Activated T-cell treated with anti-CD3 and anti-CD28 coated beads, Interleukin-2, amount 50 U/mL, for 4 hours (primary cell): ENCODE measurements at regions not wholly inside any gene's neighbourhood (a gene's known extent, or its start where the extent isn't known, plus 50 kb on each side); places are given as distances from the start of the nearest gene placed in this dataset.

Experiments
- ATAC-seq, 2 donors: fragments of 200-7000 bp; cut with Tn5 transposase; one replicate each; pipeline ENCODE4 v1.10.0; 2021
- DNase-seq: peaks from one replicate; pipeline ENCODE4 v3.0.0-alpha.2; 2020
- H3K27me3 Mint-ChIP-seq: one replicate; pipeline ENCODE4 v1.8.0; 2021; ENCODE audit warnings: low read depth, mixed read lengths
- H3K36me3 Mint-ChIP-seq: one replicate; pipeline ENCODE4 v1.8.0; 2022; ENCODE audit warnings: mixed read lengths; ENCODE audit not compliant: insufficient read depth
- H3K4me1 Mint-ChIP-seq: one replicate; pipeline ENCODE4 v1.8.0; 2021; ENCODE audit warnings: low read depth, mixed read lengths
- H3K4me3 Mint-ChIP-seq: one replicate; pipeline ENCODE4 v1.8.0; 2021; ENCODE audit warnings: mild to moderate bottlenecking, moderate library complexity, mixed read lengths
- H3K9me3 Mint-ChIP-seq: one replicate; pipeline ENCODE4 v1.8.0; 2021; ENCODE audit warnings: mixed read lengths

DNA sequence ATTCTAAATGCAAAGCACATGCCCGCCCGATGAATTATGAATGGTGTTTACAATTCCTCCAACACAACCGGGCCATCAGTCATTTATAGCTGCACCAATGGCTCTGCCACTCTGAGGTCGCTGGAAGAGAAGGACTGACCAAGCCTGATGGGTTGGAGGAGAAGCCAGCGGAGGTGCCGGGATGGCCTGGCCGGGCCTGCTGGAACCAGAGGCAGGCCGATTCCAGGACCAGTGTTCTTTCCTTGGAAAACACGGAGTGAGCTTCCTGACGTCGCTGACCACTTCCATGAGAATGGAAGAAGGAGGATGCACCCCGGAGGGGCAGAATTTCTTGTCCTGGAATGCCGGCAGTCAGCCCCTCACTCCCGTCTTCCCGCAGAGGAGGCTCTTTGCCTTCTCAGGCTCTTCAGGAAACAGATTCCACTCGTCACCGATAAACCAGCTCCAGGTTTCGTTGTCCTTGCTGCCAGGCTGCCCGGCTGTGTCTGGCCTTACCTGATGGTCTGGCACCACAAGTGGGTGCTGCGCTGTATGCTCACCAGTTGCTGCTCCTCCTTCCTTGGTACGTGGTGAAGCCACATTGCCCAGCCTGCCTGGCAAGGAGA, 358.5 kb upstream of the SFSWAP start:
- no peaks in the 10 kb centered on the region for H3K4me1 Mint-ChIP-seq
- no peak overlapping the region for H3K4me3 Mint-ChIP-seq
- peaks cover 21% of the 10 kb centered on the region for H3K27me3 Mint-ChIP-seq
- ATAC-seq, result no peak
- no peaks in the 10 kb centered on the region for H3K36me3 Mint-ChIP-seq
- peaks cover 3% of the 10 kb centered on the region for H3K9me3 Mint-ChIP-seq
- no peak for DNase-seq

DNA sequence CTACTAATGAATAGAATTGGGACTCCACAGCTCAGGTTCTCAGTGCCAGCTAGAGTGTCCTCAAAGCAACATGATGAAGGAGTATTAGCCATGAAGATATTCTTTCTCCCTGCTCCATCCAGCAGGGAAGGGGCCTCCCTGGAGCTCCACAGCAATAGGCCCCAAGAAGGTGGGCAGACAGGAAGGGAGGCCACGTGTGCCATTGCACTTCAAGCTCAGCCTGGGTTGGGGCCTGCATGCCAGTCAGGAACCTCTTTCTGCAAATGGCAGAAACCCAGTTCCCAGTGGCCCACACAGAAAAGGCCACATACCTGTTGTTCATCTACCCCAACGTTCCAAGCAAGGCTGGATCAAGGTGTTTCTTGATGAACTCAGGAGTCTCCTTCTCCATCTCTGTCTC, 357.5 kb upstream of the SFSWAP start:
- Mint-ChIP-seq H3K9me3 (peaks cover 3% of the 10 kb centered on the region), H3K4me1 (no peaks in the 10 kb centered on the region), H3K27me3 (peaks cover 23% of the 10 kb centered on the region), H3K36me3 (no peaks in the 10 kb centered on the region), H3K4me3 (no peak overlapping the region)
- ATAC-seq (no peak), DNase-seq (no peak)

GRCh38 chr12:131353826-131354225, 357.1 kb upstream of the SFSWAP start:
- ATAC-seq (no peak), DNase-seq (no peak)
- H3K4me1 Mint-ChIP-seq, result no peaks in the 10 kb centered on the region
- no peaks in the 10 kb centered on the region for H3K36me3 Mint-ChIP-seq
- H3K27me3 Mint-ChIP-seq, result peaks cover 27% of the 10 kb centered on the region
- peaks cover 3% of the 10 kb centered on the region for H3K9me3 Mint-ChIP-seq
- H3K4me3 Mint-ChIP-seq, result no peak overlapping the region

DNA sequence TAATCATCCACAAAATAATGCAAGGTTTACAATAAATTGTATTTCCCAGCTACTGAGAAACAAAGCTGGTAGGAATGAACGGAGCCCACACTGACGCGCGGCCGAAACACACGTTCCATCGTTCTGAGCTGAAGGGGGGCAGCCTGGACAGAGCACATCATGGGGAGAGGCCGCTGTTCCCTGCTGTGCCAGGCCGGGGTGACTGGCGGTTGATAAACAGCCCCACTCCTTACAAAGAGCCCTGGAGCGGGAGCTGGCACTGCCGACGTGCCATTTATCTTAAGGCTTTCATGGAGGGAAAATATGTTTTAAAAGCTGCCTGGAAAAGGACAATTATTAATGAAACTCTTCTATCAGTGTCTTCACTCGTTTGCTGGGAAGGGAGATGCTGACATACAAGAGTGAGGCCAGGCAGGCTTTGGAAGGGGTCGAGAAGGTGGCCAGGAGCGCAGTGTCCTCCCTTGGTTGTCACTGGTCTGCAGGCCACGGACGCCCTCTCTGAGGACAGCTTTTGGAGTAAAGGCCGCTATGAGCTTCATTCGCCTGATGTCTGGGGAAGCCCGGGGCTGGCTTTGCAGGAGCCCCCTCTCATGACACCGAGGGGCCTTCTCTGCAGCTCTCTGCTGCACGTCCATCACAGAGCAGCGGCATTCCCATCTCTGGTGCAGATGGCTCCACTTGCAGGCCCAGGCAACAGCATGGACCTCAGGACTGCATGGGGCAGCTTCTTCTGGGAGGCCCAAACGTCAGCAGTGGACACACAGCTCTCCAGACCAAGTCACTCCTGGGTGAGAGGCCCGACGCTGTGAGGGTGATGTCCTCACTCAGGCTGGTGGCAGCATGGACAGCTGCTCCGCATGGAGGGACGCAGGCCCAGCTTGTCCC, 355.3 kb upstream of the SFSWAP start:
- Mint-ChIP-seq H3K27me3 (peaks cover 25% of the 10 kb centered on the region), H3K4me1 (no peaks in the 10 kb centered on the region), H3K36me3 (no peaks in the 10 kb centered on the region), H3K9me3 (peaks cover 3% of the 10 kb centered on the region), H3K4me3 (no peak overlapping the region)
- DNase-seq (no peak), ATAC-seq (no peak)

DNA sequence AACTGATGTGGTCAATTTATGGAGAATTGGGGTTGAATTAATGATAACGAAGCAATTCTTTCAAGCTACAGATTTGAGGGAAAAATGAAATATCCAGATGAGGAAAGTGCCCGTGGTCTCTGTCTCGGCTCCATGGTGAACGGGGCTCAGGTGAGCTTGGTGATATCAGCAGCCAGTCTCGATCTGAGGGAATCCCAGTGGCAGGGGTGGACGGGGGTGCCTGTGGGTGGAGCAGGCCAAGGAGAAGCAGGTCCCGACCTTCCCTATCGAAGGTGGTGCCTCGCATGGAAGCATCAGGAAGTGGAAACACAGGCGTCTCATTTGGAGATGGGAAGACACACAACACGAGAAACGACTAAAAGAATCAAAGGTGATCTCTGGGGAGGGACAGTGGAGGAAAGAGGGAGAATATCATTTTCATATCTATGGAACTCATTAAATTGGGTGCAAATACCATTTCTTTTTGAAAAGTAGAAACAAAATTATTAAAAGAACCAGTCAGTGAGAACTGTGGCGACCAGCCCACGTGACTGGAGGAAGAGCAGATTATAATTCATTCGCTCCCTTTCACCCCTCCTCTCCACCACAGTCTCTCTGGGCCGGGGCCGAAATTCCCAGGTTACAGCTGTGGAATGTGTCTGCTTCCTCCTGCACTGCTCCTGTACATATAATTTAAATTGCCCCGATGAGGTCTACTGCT, 354.3 kb upstream of the SFSWAP start:
- peaks cover 25% of the 10 kb centered on the region for H3K27me3 Mint-ChIP-seq
- no peak overlapping the region for H3K4me3 Mint-ChIP-seq
- H3K36me3 Mint-ChIP-seq, result no peaks in the 10 kb centered on the region
- H3K9me3 Mint-ChIP-seq, result peaks cover 1% of the 10 kb centered on the region
- H3K4me1 Mint-ChIP-seq, result no peaks in the 10 kb centered on the region
- DNase-seq (no peak), ATAC-seq (no peak)

DNA sequence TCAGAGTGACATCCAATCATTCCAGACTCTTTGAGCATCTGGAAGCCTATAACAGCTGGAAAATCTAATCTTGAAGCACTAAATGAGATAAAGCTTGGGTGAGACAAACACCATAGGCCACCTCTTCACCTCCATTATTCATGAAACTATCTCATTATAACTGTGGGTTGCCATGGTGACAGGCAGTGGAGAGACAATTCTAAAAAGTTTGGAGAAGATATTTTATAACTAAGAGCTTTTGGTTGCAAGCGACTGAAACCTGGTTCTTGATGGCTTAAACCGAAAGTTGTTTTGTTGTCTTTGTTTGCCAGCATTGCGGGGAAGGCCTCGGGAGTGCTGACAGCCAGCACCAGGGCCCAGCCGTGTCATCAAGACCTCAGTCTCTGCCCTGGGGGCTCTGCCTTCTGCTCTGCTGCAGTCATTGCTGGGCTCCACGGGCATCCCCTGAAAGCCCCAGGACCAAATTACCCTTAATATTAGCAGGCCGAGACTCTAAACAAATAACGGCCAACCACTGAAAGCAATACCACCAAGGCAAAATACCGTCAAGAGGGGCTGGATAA, 353.6 kb upstream of the SFSWAP start:
- DNase-seq, result no peak
- no peak for ATAC-seq
- H3K36me3 Mint-ChIP-seq, result no peaks in the 10 kb centered on the region

GRCh38 chr12:131357920-131358319, 353.0 kb upstream of the SFSWAP start:
- DNase-seq (no peak), ATAC-seq (no peak)
- H3K9me3 Mint-ChIP-seq, result no peaks in the 10 kb centered on the region
- no peak overlapping the region for H3K4me3 Mint-ChIP-seq
- H3K4me1 Mint-ChIP-seq, result no peaks in the 10 kb centered on the region
- no peaks in the 10 kb centered on the region for H3K36me3 Mint-ChIP-seq
- peaks cover 25% of the 10 kb centered on the region for H3K27me3 Mint-ChIP-seq

More for the DNA sequence above, 353.6 kb upstream of the SFSWAP start:
- peaks cover 25% of the 10 kb centered on the region for H3K27me3 Mint-ChIP-seq
- H3K4me1 Mint-ChIP-seq, result no peaks in the 10 kb centered on the region
- H3K9me3 Mint-ChIP-seq, result no peaks in the 10 kb centered on the region
- H3K4me3 Mint-ChIP-seq, result no peak overlapping the region

DNA sequence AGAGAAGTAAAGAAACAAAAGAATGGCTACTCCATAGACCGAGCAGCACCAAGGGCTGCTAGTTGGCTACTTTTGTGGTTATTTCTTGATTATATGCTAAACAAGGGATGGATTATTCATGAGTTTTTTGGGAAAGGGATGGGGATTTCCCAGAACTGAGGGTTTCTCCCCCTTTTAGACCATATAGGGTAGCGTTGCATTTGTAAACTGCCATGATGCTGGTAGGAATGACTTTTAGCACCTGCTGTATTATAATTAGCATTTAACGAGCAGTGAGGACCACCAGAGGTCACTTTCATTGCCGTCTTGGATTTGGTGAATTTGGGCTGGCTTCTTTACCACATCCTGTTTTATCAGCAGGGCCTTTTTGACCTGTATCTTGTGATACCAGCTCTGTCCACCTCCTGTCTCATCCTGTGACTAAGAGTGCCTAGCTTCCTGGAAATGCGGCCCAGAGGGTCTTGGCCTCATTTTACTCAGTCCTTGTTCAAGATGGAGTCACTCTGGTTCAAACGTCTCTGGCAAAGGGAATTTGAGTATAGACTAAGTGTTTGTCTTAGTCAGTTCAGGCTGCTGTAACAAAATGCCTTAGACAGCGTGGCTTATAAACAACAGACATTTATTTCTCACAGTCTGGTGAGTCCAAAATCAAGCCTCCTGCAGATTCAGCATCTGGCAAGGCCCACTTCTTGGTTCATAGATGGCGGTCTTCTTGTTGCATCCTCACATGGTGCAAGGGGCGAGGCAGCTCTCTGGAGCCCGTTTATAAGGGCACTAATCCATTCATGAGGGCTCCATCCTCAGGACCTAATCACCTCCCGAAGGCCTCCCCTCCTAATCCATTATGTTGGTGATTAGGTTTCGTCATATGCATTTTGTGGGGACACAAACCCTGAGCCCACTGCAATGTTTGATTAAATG, 348.3 kb upstream of the SFSWAP start:
- H3K9me3 Mint-ChIP-seq, result no peaks in the 10 kb centered on the region
- H3K27me3 Mint-ChIP-seq, result peaks cover 9% of the 10 kb centered on the region
- DNase-seq, result no peak
- no peak for ATAC-seq
- no peaks in the 10 kb centered on the region for H3K4me1 Mint-ChIP-seq
- no peak overlapping the region for H3K4me3 Mint-ChIP-seq
- H3K36me3 Mint-ChIP-seq, result no peaks in the 10 kb centered on the region

DNA sequence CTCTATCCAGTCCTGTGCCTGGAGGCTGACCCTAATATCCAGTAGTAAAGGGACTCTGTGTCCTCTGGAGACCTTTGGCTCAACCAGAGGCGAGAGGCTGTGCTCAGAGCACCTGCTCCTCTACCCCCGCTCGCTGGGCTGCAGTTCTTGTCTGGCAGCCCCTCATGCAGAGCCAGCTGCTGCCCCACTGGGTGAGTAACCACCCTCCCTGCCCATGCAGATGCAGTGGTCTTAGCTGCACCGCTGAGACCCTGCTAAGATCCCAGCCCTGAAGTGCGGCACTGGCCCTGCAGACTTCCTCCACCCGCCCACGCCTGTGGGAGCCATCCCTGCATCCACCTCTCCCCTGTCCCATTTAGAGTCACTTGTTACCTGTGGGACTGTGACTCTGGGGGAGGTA, 347.5 kb upstream of the SFSWAP start:
- no peak for ATAC-seq
- Mint-ChIP-seq H3K27me3 (peaks cover 6% of the 10 kb centered on the region), H3K4me1 (no peaks in the 10 kb centered on the region), H3K36me3 (no peaks in the 10 kb centered on the region), H3K9me3 (no peaks in the 10 kb centered on the region), H3K4me3 (no peak overlapping the region)
- no peak for DNase-seq

DNA sequence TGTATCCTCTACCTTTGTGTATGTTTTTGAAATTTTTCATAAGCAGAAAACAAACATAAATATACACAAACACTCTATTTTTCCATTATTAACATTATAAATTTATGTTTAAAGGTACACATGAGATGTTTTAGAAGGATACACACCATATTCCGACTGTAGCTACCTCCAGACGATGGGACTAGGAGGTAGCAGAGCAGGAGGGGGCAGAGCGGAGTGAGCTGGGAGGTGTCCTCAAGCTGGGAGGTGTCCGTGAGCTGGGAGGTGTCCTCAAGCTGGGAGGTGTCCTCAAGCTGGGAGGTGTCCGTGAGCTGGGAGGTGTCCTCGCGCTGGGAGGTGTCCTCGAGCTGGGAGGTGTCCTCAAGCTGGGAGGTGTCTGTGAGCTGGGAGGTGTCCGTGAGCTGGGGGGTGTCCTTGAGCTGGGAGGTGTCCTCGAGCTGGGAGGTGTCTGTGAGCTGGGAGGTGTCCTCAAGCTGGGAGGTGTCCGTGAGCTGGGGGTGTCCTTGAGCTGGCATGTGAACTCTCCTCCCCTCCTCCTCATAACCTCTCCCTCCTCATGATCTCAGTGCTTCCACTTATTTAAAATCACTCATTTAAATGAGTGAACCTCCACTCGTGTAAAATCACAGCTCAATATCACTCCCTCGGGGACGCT, 346.9 kb upstream of the SFSWAP start:
- no peak for DNase-seq
- H3K36me3 Mint-ChIP-seq, result no peaks in the 10 kb centered on the region
- ATAC-seq, result no peak
- H3K9me3 Mint-ChIP-seq, result no peaks in the 10 kb centered on the region
- H3K27me3 Mint-ChIP-seq, result peaks cover 3% of the 10 kb centered on the region
- H3K4me1 Mint-ChIP-seq, result no peaks in the 10 kb centered on the region
- no peak overlapping the region for H3K4me3 Mint-ChIP-seq

GRCh38 chr12:131364903-131365820, 345.7 kb upstream of the SFSWAP start:
- DNase-seq (no peak), ATAC-seq (no peak)
- Mint-ChIP-seq H3K27me3 (peaks cover 3% of the 10 kb centered on the region), H3K9me3 (no peaks in the 10 kb centered on the region), H3K36me3 (no peaks in the 10 kb centered on the region), H3K4me3 (no peak overlapping the region), H3K4me1 (no peaks in the 10 kb centered on the region)

- Mint-ChIP-seq H3K27me3 (peaks cover 3% of the 10 kb centered on the region), H3K36me3 (no peaks in the 10 kb centered on the region), H3K4me1 (no peaks in the 10 kb centered on the region), H3K4me3 (no peak overlapping the region), H3K9me3 (no peaks in the 10 kb centered on the region)
- DNase-seq (no peak), ATAC-seq (no peak)
Observed at GRCh38 chr12:131365821-131366260, 345.0 kb upstream of the SFSWAP start.
